Upper lobe of right lung (tissue), 1 donor: ENCODE measurements at regions not wholly inside any gene's neighbourhood (a gene's known extent, or its start where the extent isn't known, plus 50 kb on each side); places are given as distances from the start of the nearest gene placed in this dataset.
"Not testable (repeated sequence)": the region's sequence is repeated elsewhere in the genome, so short reads cannot be mapped to it uniquely, and the experiment has no call there.

Experiments used
- ATAC-seq: fragments of 200-7000 bp; cut with Tn5 transposase; one replicate; pipeline ENCODE4 v1.9.1; 2020; ENCODE audit warnings: mild to moderate bottlenecking, moderate library complexity
- DNase-seq: peaks from one replicate; pipeline ENCODE4 v3.0.0-alpha.2; 2020
- H3K27ac ChIP-seq: fragments of 200-600 bp; one replicate; pipeline ENCODE4 v1.8.0; 2022
- H3K27me3 ChIP-seq: fragments of 200-600 bp; one replicate; pipeline ENCODE4 v1.8.0; 2022; ENCODE audit warnings: mild to moderate bottlenecking
- H3K36me3 ChIP-seq: fragments of 200-600 bp; one replicate; pipeline ENCODE4 v1.8.0; 2022
- H3K4me1 ChIP-seq: fragments of 200-600 bp; one replicate; pipeline ENCODE4 v1.8.0; 2022
- H3K4me3 ChIP-seq: fragments of 200-600 bp; one replicate; pipeline ENCODE4 v1.8.0; 2022; ENCODE audit warnings: mild to moderate bottlenecking
- H3K9me3 ChIP-seq: fragments of 200-600 bp; one replicate; pipeline ENCODE4 v1.8.0; 2022
- intact Hi-C: fragments of 100-400 bp; cut with DNase I; formaldehyde crosslinking; loops from one replicate; pipeline ENCODE4 v1.11.0; 2022
- TF ChIP-seq, protein P1 (sequence below): fragments of 200-600 bp; IDR thresholded peaks from one replicate; pipeline ENCODE4 v1.8.0; 2022; ENCODE audit warnings: antibody characterized with exemption
- donor health status: DM: no; HTN: yes; CAD: no; lungs with severe emphysema.

- DNase-seq (no peak), ATAC-seq (no peak)
- H3K4me3 ChIP-seq: no peak overlapping the region
- H3K27ac ChIP-seq: no peak overlapping the region
- TF ChIP-seq, protein P1, sequence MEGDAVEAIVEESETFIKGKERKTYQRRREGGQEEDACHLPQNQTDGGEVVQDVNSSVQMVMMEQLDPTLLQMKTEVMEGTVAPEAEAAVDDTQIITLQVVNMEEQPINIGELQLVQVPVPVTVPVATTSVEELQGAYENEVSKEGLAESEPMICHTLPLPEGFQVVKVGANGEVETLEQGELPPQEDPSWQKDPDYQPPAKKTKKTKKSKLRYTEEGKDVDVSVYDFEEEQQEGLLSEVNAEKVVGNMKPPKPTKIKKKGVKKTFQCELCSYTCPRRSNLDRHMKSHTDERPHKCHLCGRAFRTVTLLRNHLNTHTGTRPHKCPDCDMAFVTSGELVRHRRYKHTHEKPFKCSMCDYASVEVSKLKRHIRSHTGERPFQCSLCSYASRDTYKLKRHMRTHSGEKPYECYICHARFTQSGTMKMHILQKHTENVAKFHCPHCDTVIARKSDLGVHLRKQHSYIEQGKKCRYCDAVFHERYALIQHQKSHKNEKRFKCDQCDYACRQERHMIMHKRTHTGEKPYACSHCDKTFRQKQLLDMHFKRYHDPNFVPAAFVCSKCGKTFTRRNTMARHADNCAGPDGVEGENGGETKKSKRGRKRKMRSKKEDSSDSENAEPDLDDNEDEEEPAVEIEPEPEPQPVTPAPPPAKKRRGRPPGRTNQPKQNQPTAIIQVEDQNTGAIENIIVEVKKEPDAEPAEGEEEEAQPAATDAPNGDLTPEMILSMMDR: no peak
- no peaks in the 10 kb centered on the region for H3K4me1 ChIP-seq
- H3K27me3 ChIP-seq: no peaks in the 10 kb centered on the region
- H3K36me3 ChIP-seq: no peaks in the 10 kb centered on the region
- no peaks in the 10 kb centered on the region for H3K9me3 ChIP-seq
- intact Hi-C loops: no loop called here
Observed at GRCh38 chr7:16265863-16266458, 155.4 kb downstream of the CRPPA start.

GRCh38 chr7:16264823-16265804 lies 156.2 kb downstream of the CRPPA start:
- TF ChIP-seq, protein P1: no peak
- Histone ChIP-seq H3K4me3 (no peak overlapping the region), H3K27me3 (no peaks in the 10 kb centered on the region), H3K27ac (no peak overlapping the region), H3K4me1 (no peaks in the 10 kb centered on the region), H3K36me3 (no peaks in the 10 kb centered on the region), H3K9me3 (no peaks in the 10 kb centered on the region)
- DNase-seq (no peak), ATAC-seq (no peak)
- intact Hi-C loops: no loop called here

GRCh38 chr7:16264036-16264819 lies 157.1 kb downstream of the CRPPA start:
- DNase-seq: no peak
- Histone ChIP-seq H3K4me3 (no peak overlapping the region), H3K36me3 (no peaks in the 10 kb centered on the region), H3K27me3 (no peaks in the 10 kb centered on the region), H3K27ac (no peak overlapping the region), H3K4me1 (no peaks in the 10 kb centered on the region), H3K9me3 (no peaks in the 10 kb centered on the region)
- ATAC-seq: no peak
- TF ChIP-seq, protein P1: no peak
- intact Hi-C loops: no loop called here

- H3K4me1 ChIP-seq, H3K4me3 ChIP-seq, ATAC-seq, DNase-seq, H3K27ac ChIP-seq, H3K36me3 ChIP-seq, intact Hi-C loops, H3K27me3 ChIP-seq, H3K9me3 ChIP-seq: not testable (repeated sequence)
Observed at GRCh38 chr7:16263377-16263776, 158.0 kb downstream of the CRPPA start.

GRCh38 chr7:16261654-16262053 lies 159.7 kb downstream of the CRPPA start:
- TF ChIP-seq, protein P1: no peak
- DNase-seq: no peak
- no peak overlapping the region for H3K4me3 ChIP-seq
- H3K27me3 ChIP-seq: no peaks in the 10 kb centered on the region
- no peaks in the 10 kb centered on the region for H3K9me3 ChIP-seq
- no peaks in the 10 kb centered on the region for H3K4me1 ChIP-seq
- intact Hi-C loops: no loop called here
- ATAC-seq: no peak
- H3K27ac ChIP-seq: no peak overlapping the region
- no peaks in the 10 kb centered on the region for H3K36me3 ChIP-seq
